ENCODE measurements at regions not wholly inside any gene's neighbourhood (a gene's known extent, or its start where the extent isn't known, plus 50 kb on each side); places are given as distances from the start of the nearest gene placed in this dataset.

- no peak for TF ChIP-seq CTCF (IDR thresholded peaks at IDR 0.05; ENCODE audit: low read depth, low read length, poor library complexity, severe bottlenecking)
- no peak for TF ChIP-seq EZH2phosphoT487 (IDR thresholded peaks at IDR 0.05; ENCODE audit: borderline replicate concordance, low read length)
Measured at GRCh38 chr17:68169840-68170239, 78.0 kb upstream of the AMZ2 start.

Measured in DOHH2 (cell line).